ENCODE measurements at regions not wholly inside any gene's neighbourhood (a gene's known extent, or its start where the extent isn't known, plus 50 kb on each side); places are given as distances from the start of the nearest gene placed in this dataset.
A peak's percentile ranks its signal among the peaks of the same experiment; 100 is the strongest.
"Not testable (repeated sequence)": the region's sequence is repeated elsewhere in the genome, so short reads cannot be mapped to it uniquely, and the experiment has no call there.

- TF ChIP-seq CTCF (IDR thresholded peaks at IDR 0.05), result no peak
- no peaks in the 10 kb centered on the region for H3K9me3 ChIP-seq
- intact Hi-C loops (cut with DNase I), result no loop called here
- H3K27ac ChIP-seq, result no peak overlapping the region
- no peak for DNase-seq
- no peaks in the 10 kb centered on the region for H3K36me3 ChIP-seq (ENCODE audit: insufficient read depth in 1 of 2, low read depth in 1 of 2)
- 62 to 70% (median 70%) methylated on average over 6 of the region's 6 CpGs for WGBS, 3 donors
- no peaks in the 10 kb centered on the region for H3K4me1 ChIP-seq
- no peaks in the 10 kb centered on the region for H3K27me3 ChIP-seq (ENCODE audit: insufficient read depth in 3 of 3, low read length in 2 of 3)
- no peak for ATAC-seq
- H3K4me3 ChIP-seq, result no peak overlapping the region
These were observed 251.6 kb downstream of the MPDZ start for GRCh38 chr9:13027879-13028278.

- WGBS, 3 donors, result 84 to 87% (median 86%) methylated on average over 8 of the region's 8 CpGs
- Histone ChIP-seq H3K27ac (no peak overlapping the region), H3K36me3 (ENCODE audit: insufficient read depth in 1 of 2, low read depth in 1 of 2) (no peaks in the 10 kb centered on the region), H3K4me3 (no peak overlapping the region), H3K27me3 (ENCODE audit: insufficient read depth in 3 of 3, low read length in 2 of 3) (no peaks in the 10 kb centered on the region), H3K4me1 (no peaks in the 10 kb centered on the region), H3K9me3 (no peaks in the 10 kb centered on the region)
- intact Hi-C loops (cut with DNase I), result loop anchor here (5.0 kb wide), 1 partner anchor 55 kb away; no protein-coding TSS in a partner anchor
- TF ChIP-seq CTCF (IDR thresholded peaks at IDR 0.05), result no peak
- ATAC-seq, result no peak
- DNase-seq, result no peak
These were observed 246.9 kb downstream of the MPDZ start for GRCh38 chr9:13032585-13032984.

- intact Hi-C loops (cut with DNase I), result loop anchor here (5.0 kb wide), 1 partner anchor 53 kb away; no protein-coding TSS in a partner anchor
- ATAC-seq, result peak; percentile 73 to 88 (median 86)
These were observed 245.4 kb downstream of the MPDZ start for GRCh38 chr9:13033959-13034693.

GRCh38 chr9:13034694-13035002 is 244.8 kb downstream of the MPDZ start:
- DNase-seq (no peak), ATAC-seq (no peak)
- Histone ChIP-seq H3K36me3 (ENCODE audit: insufficient read depth in 1 of 2, low read depth in 1 of 2) (no peaks in the 10 kb centered on the region), H3K27me3 (ENCODE audit: insufficient read depth in 3 of 3, low read length in 2 of 3) (no peaks in the 10 kb centered on the region), H3K4me3 (peak overlapping the region; percentile 31), H3K9me3 (no peaks in the 10 kb centered on the region), H3K4me1 (no peaks in the 10 kb centered on the region), H3K27ac (no peak overlapping the region)
- intact Hi-C loops (cut with DNase I), result loop anchor here (5.0 kb wide), 1 partner anchor 53 kb away; no protein-coding TSS in a partner anchor
- 31 to 36% (median 35%) methylated on average over 3 of the region's 3 CpGs for WGBS, 3 donors
- TF ChIP-seq CTCF (IDR thresholded peaks at IDR 0.05), result no peak

More at GRCh38 chr9:13033959-13034693, 245.4 kb downstream of the MPDZ start:
- peak; percentile 75 for TF ChIP-seq CTCF (IDR thresholded peaks at IDR 0.05)
- WGBS, 3 donors, result 9 to 11% (median 9%) methylated on average over 19 of the region's 19 CpGs
- Histone ChIP-seq H3K9me3 (no peaks in the 10 kb centered on the region), H3K27ac (no peak overlapping the region), H3K4me3 (peak overlapping the region; percentile 31), H3K27me3 (ENCODE audit: insufficient read depth in 3 of 3, low read length in 2 of 3) (no peaks in the 10 kb centered on the region), H3K36me3 (ENCODE audit: insufficient read depth in 1 of 2, low read depth in 1 of 2) (no peaks in the 10 kb centered on the region), H3K4me1 (no peaks in the 10 kb centered on the region)
- DNase-seq, result peak; percentile 44 to 66

- Histone ChIP-seq H3K36me3 (ENCODE audit: insufficient read depth in 1 of 2, low read depth in 1 of 2) (no peaks in the 10 kb centered on the region), H3K27me3 (ENCODE audit: insufficient read depth in 3 of 3, low read length in 2 of 3) (no peaks in the 10 kb centered on the region), H3K4me1 (no peaks in the 10 kb centered on the region), H3K4me3 (no peak overlapping the region), H3K9me3 (no peaks in the 10 kb centered on the region), H3K27ac (no peak overlapping the region)
- intact Hi-C loops (cut with DNase I), result no loop called here
- DNase-seq, result no peak
- TF ChIP-seq CTCF (IDR thresholded peaks at IDR 0.05), result no peak
- ATAC-seq, result peak in 2 of 4 donors; percentile 59 to 66
These were observed 243.7 kb downstream of the MPDZ start for GRCh38 chr9:13035822-13036221.

GRCh38 chr9:13037808-13038207 is 241.7 kb downstream of the MPDZ start:
- H3K36me3 ChIP-seq (ENCODE audit: insufficient read depth in 1 of 2, low read depth in 1 of 2); H3K27ac ChIP-seq; ATAC-seq; H3K27me3 ChIP-seq (ENCODE audit: insufficient read depth in 3 of 3, low read length in 2 of 3); H3K4me3 ChIP-seq; H3K4me1 ChIP-seq; H3K9me3 ChIP-seq; DNase-seq; intact Hi-C loops (cut with DNase I): not testable (repeated sequence)
- 88 to 92% (median 90%) methylated on average over 20 to 25 of the region's 27 CpGs for WGBS, 3 donors
